C4-2B (cell line): ENCODE measurements at regions not wholly inside any gene's neighbourhood (a gene's known extent, or its start where the extent isn't known, plus 50 kb on each side); places are given as distances from the start of the nearest gene placed in this dataset.

Experiments used
- CTCF ChIP-seq: fragments of 450-650 bp; conservative IDR thresholded peaks from 2 replicates; pipeline ENCODE4 v1.5.1; 2017; ENCODE audit warnings: mild to moderate bottlenecking
- ZFX ChIP-seq: fragments of 450-650 bp; IDR thresholded peaks from 2 replicates; pipeline ENCODE4 v1.6.1; 2017

- TF ChIP-seq CTCF (no peak), ZFX (no peak)
Observed at GRCh38 chr16:26770547-26770946, 296.2 kb upstream of the C16orf82 start.
